Mucosa of gallbladder (tissue), 1 donor: ENCODE measurements at regions not wholly inside any gene's neighbourhood (a gene's known extent, or its start where the extent isn't known, plus 50 kb on each side); places are given as distances from the start of the nearest gene placed in this dataset.

Experiments used
- DNase-seq: peaks from one replicate; pipeline ENCODE4 v3.0.0-alpha.2; 2020; ENCODE audit warnings: low spot score
- donor health status: DM: no; HTN: no; CAD: no.

- DNase-seq, result no peak
These were observed 465.4 kb upstream of the CDH9 start for GRCh38 chr5:27503813-27504212.

DNA sequence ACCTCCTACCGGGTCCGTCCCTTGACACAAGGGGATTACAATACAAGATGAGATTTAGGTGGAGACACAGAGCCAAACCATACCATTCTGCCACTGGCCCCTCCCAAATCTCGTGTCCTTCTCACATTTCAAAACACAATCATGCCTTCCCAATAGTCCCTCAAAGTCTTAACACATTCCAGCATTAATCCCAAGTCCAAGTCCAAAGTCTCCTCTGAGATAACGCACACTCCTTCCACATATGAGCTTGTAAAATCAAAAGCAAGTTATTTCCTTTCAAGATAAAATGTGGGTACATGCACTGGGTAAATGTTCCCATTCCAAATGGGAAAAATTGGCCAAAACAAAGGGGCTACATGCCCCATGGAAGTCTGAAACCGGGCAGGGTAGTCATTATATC is 463.9 kb upstream of the CDH9 start:
- DNase-seq, result no peak

- no peak for DNase-seq
These were observed 459.1 kb upstream of the CDH9 start for GRCh38 chr5:27497491-27497890.

GRCh38 chr5:27494887-27495286 is 456.5 kb upstream of the CDH9 start:
- no peak for DNase-seq

DNA sequence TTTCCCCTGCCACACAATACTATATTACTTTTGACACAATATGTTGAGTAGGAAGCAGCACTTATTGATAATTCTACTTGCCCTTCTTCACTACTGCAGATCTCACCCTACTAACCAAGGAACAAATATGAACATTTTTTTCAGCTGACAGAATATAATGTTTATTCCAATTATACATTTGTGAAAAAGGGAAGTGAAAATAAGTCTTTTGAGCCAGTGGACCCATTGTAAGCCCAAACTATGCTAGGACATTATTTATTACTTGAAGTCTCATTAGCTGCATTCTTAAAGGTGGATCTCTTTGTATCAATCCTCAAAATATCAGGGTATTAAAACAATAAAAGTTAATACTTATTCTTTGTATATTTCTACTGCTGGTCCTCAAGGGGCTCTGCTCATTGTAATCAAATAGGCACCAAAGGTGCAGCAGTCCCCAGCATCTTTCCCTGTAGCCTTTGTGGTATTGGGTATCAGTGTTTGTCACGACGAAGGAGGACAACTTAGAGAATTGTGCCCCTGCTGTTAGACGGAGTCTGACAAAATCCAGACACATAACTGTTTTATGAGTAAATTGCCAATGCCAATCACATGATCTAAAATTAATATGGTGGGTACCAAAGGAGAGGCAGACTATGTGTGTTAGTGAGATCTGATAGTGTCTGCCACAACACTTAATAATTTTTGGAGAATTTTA is 453.5 kb upstream of the CDH9 start:
- DNase-seq, result no peak

- no peak for DNase-seq
These were observed 452.7 kb upstream of the CDH9 start for GRCh38 chr5:27491047-27491446.

DNA sequence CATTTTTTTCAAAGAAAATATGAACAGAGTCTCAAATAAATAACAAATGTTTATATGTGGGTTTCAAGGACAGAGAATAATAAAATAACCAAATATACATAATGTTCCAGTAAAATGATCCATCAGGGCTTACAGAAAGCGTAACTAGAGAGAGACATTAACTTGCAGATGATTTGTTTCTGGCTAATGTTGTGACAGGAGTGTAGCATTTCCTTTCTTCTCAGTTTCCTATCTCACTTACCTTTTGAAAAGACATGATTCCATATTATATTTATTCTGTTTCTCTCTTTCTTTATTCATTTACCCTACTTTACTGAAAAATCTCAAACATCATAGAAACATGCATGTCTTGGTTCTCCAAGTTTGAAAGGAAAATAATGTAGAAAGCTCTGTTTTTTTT is 451.3 kb upstream of the CDH9 start:
- DNase-seq, result no peak

DNA sequence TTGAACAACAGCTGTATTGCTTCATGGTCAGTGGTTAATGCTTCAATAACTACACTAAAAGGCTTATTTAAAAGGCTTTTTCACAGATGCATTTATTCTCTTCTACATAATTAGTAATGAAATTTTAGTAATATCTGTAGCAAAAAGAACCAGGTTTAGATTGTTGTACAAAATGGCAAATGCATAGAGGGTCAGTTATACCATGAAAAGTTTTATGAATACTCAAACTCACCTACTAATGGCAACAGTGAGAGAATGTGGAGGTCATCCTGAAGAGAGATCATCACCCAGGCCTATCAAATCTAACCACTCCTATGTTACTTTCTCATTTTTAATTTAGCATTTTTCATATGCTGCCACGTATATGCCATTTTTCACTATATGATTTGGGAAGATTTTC is 444.3 kb upstream of the CDH9 start:
- no peak for DNase-seq

DNA sequence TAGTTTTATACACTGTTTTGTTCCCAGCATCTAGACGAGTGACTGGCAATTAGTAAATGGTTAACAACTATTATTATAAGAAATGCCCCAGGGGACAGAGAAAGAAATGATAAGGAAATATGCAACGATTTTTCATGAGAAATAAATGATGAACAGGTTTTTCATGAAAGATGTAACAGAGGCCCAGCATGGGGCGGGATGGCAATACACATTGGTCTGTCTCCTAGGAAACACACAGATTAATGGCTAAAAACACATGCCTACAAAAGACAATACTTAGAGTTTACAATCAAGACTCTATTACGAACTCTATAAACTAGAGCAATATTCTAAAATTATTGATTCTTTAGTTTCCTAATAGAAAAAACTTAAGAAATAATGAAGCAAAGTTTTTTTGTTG is 441.5 kb upstream of the CDH9 start:
- DNase-seq, result no peak

DNA sequence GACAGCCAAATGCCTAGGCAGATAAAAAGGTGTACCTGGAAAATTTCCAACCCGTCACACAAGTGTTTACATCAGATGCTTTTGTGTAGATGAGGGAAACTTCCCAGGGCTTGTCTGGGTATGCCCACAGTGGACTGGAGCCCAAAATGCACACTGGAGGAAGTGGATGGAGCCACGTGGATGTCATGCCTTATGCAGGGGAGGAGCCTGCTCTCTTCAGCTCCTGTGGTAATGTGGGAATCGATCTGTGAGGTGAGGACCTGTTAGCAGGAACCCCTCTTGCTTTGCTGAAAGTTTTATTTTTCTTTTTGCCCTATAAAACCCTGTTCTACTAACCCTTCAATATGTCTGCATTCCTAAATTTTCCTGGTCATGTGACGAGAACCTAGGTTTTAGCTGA is 439.2 kb upstream of the CDH9 start:
- no peak for DNase-seq

DNA sequence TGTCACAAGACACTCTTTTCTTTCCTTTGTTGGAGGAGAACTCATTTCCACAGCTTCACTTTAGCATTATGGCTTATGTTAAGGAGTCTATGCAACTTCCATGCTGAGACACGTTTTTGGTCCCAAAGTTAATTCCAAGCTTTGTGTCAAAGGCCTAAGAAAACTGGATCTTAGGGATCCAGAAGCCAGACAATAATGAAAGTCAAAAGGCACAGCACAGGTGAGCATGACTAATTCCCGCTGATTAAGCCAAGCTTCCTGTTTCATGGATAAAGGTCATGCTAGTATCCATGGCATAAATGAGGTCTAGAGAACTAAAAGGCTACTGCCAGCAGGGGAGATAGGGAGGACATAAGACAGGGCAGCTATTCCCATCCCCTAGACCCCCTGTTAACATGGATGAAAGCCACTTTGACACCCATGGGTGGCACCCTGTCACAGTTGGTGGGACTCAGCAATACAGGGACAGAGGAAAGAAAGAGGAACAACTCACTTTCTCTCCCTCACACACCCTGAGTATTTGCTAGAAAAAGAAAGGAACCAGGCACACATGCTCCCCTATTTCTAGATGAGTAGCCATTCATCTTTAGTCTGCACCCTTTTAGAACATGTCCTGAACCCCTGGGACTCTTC is 438.1 kb upstream of the CDH9 start:
- no peak for DNase-seq

DNA sequence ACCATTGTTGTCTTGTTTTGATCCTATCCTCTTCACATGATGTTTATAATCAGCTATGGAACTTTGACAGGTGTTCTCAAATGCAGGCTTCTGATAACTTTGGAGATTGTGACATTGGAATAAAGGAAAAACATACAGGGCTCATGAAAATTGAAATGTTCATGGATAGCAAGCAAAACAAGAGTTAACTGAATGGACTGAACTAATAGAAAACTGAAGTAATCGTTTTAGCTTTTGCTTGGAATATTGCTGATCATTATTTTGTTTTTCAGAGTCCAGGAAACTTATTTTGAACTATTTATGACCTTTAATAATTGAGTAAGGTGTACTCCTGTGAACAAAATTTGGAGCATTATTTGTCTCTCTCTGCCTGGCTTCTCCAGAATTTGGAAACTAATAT is 436.7 kb upstream of the CDH9 start:
- no peak for DNase-seq

GRCh38 chr5:27474395-27474794 is 436.0 kb upstream of the CDH9 start:
- DNase-seq, result no peak

- no peak for DNase-seq
These were observed 435.6 kb upstream of the CDH9 start for GRCh38 chr5:27474047-27474309.

DNA sequence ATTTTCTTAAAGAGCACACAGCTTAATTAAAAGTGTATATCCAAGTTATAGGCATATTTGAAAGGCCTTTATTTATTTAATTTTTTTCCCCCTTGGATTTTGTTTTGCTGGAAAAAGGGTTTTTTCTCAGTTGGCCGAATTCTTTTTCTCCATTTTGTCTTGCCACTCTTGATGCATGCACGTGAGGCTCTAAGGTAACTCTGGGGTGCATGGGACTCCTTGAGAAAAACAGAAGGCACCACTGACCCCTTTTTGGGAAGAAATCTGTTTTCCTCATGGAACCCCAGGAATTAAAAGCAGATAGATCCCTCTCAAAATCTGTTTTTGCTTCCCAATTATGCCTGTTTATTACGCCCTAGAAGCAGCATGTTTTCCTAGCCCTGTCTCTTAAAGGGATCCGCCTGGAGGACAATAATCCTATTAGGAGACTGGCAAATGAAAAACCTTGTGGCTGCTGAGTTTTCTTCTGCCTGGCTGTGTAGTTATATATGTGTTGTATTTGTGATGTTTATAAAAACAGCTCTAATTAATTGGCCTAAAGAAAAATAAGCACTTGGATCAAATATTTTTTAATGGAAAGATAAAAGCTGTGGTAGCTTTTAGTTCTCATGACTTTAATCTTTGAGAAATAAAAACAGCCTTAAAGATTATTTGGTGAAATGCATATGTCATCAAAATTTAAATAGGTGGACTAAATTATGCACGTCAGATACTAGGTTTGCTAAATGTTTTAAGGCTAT is 435.1 kb upstream of the CDH9 start:
- no peak for DNase-seq

DNA sequence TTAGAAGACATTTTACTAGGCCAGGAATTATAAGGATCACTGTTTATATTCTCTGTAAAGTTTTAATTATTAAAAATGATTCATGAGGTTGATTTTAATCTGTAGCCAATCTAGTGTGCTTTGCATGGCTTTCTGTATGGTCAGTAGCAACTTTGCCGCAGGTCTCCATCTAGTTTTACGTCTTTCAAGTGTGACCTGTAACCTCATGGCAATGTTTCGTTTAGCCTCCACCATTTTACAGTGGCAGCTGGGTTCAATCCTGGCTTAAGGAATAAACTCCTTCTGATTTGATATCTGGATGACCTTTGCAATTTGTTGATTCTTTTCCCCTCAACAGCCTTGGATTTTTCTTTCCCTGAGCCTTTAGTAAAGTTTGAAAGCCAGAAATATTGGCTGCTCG is 434.5 kb upstream of the CDH9 start:
- no peak for DNase-seq

GRCh38 chr5:27472000-27472763 is 433.8 kb upstream of the CDH9 start:
- DNase-seq, result no peak

DNA sequence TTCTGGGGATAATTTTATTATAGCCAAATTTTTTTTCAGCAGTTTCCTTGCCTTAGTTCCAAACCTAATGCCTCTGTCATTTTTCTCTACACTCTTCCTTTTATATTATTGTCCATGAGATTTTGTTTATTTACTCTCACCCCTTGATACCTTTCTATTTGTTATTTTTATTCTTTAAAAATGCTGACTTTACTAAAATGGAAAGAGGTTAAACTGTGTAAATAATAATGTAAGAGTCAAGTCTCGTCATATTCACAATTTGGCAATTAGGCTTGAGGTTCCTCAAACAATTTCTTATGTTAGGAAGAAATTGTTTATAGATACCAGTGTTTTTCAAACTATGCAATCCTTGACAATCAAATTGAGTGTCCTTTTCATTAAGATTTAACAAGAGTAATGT is 428.6 kb upstream of the CDH9 start:
- DNase-seq, result no peak

- DNase-seq, result no peak
These were observed 426.8 kb upstream of the CDH9 start for GRCh38 chr5:27465140-27465539.

- DNase-seq, result no peak
These were observed 425.2 kb upstream of the CDH9 start for GRCh38 chr5:27463446-27464149.

- DNase-seq, result no peak
These were observed 424.6 kb upstream of the CDH9 start for GRCh38 chr5:27462936-27463335.

DNA sequence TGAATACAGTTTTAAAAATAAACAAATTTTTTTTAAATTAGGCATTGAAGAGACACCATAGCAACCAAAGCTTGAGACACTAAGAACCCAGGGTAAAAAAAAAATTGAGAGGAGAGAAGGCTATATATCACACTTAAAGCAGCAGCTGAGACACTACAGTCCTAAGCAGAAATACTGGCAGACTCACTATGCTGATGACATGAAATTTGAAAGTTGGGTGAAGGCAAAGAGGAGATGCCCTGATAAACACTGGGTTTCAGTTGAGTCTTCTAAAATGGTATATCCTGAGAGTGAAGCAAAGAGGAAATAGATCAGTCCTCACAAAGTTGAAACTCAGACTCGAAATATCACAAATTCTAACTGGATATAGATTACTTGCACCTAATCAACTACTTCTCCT is 419.9 kb upstream of the CDH9 start:
- DNase-seq, result no peak
